HG03175 (cell line): ENCODE measurements at regions not wholly inside any gene's neighbourhood (a gene's known extent, or its start where the extent isn't known, plus 50 kb on each side); places are given as distances from the start of the nearest gene placed in this dataset.
"Not testable (repeated sequence)": the region's sequence is repeated elsewhere in the genome, so short reads cannot be mapped to it uniquely, and the experiment has no call there.

ENCODE experiments used
- ATAC-seq: cut with Tn5 transposase; IDR thresholded peaks from one replicate; pipeline ENCODE4 v1.9.1; 2021; ENCODE audit warnings: mild to moderate bottlenecking, moderate library complexity; ENCODE audit not compliant: unreplicated experiment

GRCh38 chr5:166581826-166582225, 1709.6 kb upstream of the WWC1 start:
- ATAC-seq, result no peak

- no peak for ATAC-seq
Measured at GRCh38 chr5:166582416-166582815, 1709.0 kb upstream of the WWC1 start.

- no peak for ATAC-seq
Measured at GRCh38 chr5:166594567-166594966, 1696.9 kb upstream of the WWC1 start.

- no peak for ATAC-seq
Measured at GRCh38 chr5:166595274-166595951, 1696.0 kb upstream of the WWC1 start.

- ATAC-seq, result no peak
Measured at GRCh38 chr5:166596043-166596442, 1695.4 kb upstream of the WWC1 start.

- no peak for ATAC-seq
Measured at GRCh38 chr5:166602271-166602670, 1689.2 kb upstream of the WWC1 start.

- no peak for ATAC-seq
Measured at GRCh38 chr5:166617507-166617906, 1673.9 kb upstream of the WWC1 start.

GRCh38 chr5:166618526-166618925, 1672.9 kb upstream of the WWC1 start:
- no peak for ATAC-seq

- ATAC-seq, result no peak
Measured at GRCh38 chr5:166624573-166624972, 1666.9 kb upstream of the WWC1 start.

- ATAC-seq, result no peak
Measured at GRCh38 chr5:166625210-166625865, 1666.1 kb upstream of the WWC1 start.

GRCh38 chr5:166637295-166637694, 1654.2 kb upstream of the WWC1 start:
- no peak for ATAC-seq

GRCh38 chr5:166639151-166639550, 1652.3 kb upstream of the WWC1 start:
- ATAC-seq, result no peak

GRCh38 chr5:166640136-166640535, 1651.3 kb upstream of the WWC1 start:
- not testable (repeated sequence) for ATAC-seq

- ATAC-seq, result no peak
Measured at GRCh38 chr5:166648736-166649135, 1642.7 kb upstream of the WWC1 start.

GRCh38 chr5:166649676-166650075, 1641.8 kb upstream of the WWC1 start:
- no peak for ATAC-seq

- no peak for ATAC-seq
Measured at GRCh38 chr5:166651234-166651633, 1640.2 kb upstream of the WWC1 start.

GRCh38 chr5:166671811-166672210, 1619.6 kb upstream of the WWC1 start:
- ATAC-seq, result no peak

- ATAC-seq, result no peak
Measured at GRCh38 chr5:166672431-166672830, 1619.0 kb upstream of the WWC1 start.

- ATAC-seq, result no peak
Measured at GRCh38 chr5:166677891-166678290, 1613.6 kb upstream of the WWC1 start.

GRCh38 chr5:166679331-166679730, 1612.1 kb upstream of the WWC1 start:
- ATAC-seq, result no peak

GRCh38 chr5:166695326-166695725, 1596.1 kb upstream of the WWC1 start:
- ATAC-seq, result no peak

- ATAC-seq, result no peak
Measured at GRCh38 chr5:166708291-166708690, 1583.2 kb upstream of the WWC1 start.

- ATAC-seq, result no peak
Measured at GRCh38 chr5:166709691-166710090, 1581.8 kb upstream of the WWC1 start.
